Panc1 (cell line): ENCODE measurements at regions not wholly inside any gene's neighbourhood (a gene's known extent, or its start where the extent isn't known, plus 50 kb on each side); places are given as distances from the start of the nearest gene placed in this dataset.
"Not testable (repeated sequence)": the region's sequence is repeated elsewhere in the genome, so short reads cannot be mapped to it uniquely, and the experiment has no call there.

ENCODE experiments used
- POLR2AphosphoS5 ChIP-seq: IDR thresholded peaks from 2 replicates; pipeline ENCODE4 v1.6.1; 2012; ENCODE audit warnings: mild to moderate bottlenecking, low read depth, low read length, moderate library complexity
- SIN3A ChIP-seq: IDR thresholded peaks from 2 replicates; pipeline ENCODE4 v1.6.1; 2012; ENCODE audit warnings: low read depth, mild to moderate bottlenecking, low read length, moderate library complexity, borderline replicate concordance; ENCODE audit not compliant: insufficient read depth
- TF ChIP-seq, protein P1 (sequence below): fragments of 450-650 bp; IDR thresholded peaks from 2 replicates; pipeline ENCODE4 v1.5.1; 2017; ENCODE audit warnings: mild to moderate bottlenecking

DNA sequence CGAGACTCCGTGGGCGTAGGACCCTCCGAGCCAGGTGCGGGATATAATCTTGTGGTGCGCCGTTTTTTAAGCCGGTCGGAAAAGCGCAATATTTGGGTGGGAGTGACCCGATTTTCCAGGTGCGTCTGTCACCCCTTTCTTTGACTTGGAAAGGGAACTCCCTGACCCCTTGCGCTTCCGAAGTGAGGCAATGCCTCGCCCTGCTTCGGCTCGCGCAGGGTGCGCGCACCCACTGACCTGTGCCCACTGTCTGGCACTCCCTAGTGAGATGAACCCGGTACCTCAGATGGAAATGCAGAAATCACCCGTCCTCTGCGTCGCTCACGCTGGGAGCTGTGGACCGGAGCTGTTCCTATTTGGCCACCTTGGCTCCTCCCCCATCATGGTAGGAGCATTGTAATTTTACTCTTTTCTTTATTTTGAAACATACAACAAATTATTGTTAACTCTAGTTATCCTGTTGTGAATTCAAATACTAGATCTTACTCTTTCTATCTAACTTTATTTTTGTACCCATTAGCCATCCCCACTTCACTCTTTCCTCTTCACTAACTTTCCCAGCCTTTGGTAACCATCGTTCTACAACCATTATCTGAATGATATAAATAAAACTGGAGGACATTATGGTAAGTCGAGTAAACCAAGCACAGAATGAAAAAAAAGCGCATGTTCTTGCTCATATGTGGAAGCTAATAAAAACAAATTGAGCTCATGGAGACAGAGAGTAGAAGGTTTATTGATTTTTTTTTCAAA is 295.1 kb downstream of the TEX13C start:
- TF ChIP-seq, protein P1, sequence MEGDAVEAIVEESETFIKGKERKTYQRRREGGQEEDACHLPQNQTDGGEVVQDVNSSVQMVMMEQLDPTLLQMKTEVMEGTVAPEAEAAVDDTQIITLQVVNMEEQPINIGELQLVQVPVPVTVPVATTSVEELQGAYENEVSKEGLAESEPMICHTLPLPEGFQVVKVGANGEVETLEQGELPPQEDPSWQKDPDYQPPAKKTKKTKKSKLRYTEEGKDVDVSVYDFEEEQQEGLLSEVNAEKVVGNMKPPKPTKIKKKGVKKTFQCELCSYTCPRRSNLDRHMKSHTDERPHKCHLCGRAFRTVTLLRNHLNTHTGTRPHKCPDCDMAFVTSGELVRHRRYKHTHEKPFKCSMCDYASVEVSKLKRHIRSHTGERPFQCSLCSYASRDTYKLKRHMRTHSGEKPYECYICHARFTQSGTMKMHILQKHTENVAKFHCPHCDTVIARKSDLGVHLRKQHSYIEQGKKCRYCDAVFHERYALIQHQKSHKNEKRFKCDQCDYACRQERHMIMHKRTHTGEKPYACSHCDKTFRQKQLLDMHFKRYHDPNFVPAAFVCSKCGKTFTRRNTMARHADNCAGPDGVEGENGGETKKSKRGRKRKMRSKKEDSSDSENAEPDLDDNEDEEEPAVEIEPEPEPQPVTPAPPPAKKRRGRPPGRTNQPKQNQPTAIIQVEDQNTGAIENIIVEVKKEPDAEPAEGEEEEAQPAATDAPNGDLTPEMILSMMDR = not testable (repeated sequence)
- TF ChIP-seq SIN3A, POLR2AphosphoS5: not testable (repeated sequence)
